ENCODE measurements at regions not wholly inside any gene's neighbourhood (a gene's known extent, or its start where the extent isn't known, plus 50 kb on each side); places are given as distances from the start of the nearest gene placed in this dataset.

DNA sequence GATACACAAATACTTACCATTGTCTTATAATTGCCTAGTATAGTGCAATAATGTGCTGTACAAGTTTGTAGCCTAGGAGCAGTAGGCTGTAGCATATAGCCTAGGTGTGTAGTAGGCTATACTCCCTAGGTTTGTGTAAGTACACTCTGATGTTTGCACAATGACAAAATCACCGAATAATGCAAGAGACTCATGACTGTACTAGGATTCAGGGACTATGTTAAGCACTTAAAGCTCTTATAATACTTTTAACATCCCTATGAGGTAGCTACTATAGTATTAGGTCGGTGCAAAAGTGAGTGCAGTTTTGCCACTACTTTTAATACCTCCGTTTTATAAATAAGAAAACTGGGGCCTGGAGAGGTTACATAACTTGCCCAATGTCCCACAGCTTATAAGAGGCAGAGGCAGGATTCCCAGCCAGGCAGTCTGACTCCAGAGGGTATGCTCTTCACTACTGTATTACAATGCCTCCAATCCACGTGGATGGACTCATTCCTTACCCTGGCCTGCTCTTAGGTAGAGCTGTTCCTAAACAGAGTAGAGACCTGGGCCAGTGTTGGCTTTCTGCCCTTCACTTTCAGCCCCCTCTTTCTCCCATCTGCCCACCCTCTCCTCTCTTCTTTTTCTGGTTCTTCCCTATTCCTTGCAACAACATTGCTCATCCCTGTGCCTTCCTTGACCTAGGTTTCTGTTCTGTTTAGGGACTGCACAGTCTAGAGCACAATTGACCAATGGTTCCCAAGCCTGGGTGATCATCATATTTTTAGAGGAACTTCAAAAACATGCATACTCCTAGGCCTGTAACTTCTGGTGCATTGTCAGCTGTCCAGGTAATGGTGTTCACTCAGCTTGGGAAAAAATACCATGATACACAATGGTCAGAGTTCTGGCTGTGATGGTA is 114.0 kb downstream of the CARTPT start:
- TF ChIP-seq CTCF (IDR thresholded peaks at IDR 0.05) = no peak
- TF ChIP-seq POLR2A (IDR thresholded peaks at IDR 0.05) = no peak

All from thyroid gland (tissue), 4 donors.